Dermis microvascular lymphatic vessel endothelial cell (primary cell): ENCODE measurements at regions not wholly inside any gene's neighbourhood (a gene's known extent, or its start where the extent isn't known, plus 50 kb on each side); places are given as distances from the start of the nearest gene placed in this dataset.

Experiments
- DNase-seq, 2 donors: peaks; one replicate each; pipeline versions ENCODE4 v3.0.0 to v3.0.0-alpha.2; 2010; ENCODE audit warnings: low read depth in 2 of 2

DNA sequence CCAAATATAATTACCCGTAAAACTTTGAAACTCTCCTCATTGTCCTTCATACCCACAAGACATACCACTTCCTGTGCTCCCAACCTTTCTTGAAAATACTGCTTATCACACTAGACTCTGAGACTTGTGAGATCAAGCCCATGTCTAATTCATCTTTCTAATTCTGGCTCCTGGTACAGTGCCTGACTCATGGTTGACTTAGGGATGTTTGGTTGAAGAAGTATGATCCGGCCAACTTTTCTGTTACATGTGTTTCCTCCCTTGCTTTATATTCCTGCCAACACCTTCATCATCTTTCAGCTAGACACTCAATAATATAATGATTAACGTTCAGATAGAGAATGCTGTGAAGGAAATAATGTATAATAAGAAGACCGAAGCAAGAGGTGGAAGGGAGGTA is 58.2 kb downstream of the MEX3B start:
- no peak for DNase-seq

DNA sequence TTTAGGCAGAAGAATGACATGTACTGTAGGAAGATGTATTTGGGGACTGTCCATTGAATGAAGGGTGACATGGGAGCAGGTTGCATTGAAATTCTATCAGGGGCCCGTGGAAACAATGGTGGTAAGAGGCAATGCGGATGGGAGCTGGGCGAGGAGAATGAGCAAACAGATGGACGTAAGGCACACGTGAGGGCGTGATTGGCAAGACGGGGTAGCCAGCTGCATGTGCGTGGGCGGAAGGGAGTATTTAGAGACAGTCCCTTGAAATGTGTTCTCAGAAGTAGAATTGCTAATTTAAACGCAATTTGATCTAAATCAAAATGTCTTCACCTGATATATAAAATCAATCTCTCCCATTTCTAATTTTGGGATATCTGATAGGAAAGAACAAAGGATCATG is 62.3 kb downstream of the MEX3B start:
- no peak for DNase-seq

DNA sequence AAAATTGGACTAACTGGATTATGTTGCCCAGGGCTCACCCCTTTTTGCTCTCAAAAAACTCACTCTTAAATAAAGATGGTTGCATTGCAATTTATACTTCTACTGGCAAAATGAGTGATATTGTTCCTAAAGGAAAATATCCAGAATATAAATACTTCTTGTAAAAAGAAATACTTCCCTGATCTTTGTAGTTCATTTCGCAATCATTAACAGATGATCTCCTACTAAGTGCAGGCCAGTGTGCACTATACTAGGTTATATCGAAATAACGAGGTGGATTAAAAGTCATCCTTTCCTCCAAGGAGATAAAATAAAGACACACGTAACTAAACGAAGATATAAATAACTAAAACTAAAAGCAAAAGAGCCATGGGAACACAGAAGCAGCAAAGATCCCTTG is 63.0 kb downstream of the MEX3B start:
- DNase-seq, result no peak

DNA sequence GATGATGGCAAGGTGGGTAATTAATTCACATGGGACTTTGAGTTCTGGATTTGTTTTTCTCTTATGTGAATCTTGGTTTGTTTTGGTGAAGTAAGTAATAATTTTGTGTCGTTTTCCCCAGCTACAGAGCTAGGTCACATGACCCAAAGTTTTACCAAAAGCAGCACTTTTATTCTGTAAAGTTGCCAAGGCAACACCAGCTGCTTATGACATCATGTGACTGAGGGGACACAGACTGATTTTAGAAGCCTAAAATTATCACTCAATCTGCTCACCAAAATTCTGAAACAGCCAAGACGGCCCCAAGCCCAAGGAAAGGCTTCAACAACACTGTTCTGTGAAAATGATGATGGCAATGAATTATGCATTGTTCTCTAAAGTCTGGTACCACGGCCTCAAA is 63.9 kb downstream of the MEX3B start:
- no peak for DNase-seq

DNA sequence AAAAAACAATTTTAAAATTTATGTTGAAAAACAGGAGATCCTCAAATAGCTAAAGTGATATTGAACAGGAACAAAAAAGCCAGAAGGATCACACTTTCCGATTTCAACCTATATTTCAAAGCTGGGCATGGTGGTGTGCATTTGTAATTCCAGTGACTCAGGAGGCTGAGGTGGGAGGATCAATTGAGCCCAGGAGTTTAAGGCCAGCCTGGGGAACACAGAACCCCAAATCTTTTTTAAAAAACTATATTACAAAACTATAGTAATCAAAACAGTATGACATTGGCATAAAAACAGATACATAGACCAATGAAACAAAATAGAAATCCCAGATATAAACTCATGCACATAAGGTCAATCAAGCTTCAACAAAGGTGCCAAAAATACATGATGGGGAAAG is 68.4 kb downstream of the MEX3B start:
- DNase-seq, result no peak

DNA sequence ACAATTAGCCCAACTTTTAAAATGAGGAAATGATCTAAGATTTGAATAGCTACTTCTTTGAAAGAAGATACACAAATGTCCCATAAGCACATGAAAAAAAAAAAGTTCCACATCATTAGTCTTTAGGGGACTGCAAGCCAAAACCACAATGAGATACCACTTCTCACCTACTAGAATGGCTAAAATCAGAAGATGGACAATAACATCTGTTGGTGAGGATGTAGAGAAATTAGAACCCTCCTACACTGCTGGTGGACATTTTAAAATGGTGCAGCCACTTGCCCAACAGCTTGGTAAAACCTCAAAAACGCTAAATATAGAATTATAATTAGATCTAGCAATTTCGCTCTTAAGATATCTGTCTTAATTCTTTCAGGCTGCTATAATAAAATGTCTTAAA is 77.1 kb downstream of the MEX3B start:
- no peak for DNase-seq

DNA sequence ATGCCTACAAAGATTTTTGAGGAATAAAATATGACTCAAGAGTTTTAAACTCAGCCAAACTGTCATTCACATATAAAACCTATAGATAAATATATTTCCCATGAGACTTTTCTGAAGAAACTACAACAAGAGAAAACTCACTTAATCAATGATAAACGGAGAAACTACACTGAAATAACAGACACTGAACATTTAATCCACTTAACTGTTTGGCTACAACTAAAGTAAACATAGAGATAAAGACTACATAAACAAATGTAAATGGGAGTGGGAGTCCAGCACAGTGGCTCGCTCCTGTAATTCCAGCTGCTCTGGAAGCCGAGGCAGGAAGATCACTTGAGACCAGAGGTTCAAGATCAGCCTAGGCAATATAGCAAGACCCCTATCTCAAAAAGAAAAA is 79.2 kb downstream of the MEX3B start:
- DNase-seq, result no peak

DNA sequence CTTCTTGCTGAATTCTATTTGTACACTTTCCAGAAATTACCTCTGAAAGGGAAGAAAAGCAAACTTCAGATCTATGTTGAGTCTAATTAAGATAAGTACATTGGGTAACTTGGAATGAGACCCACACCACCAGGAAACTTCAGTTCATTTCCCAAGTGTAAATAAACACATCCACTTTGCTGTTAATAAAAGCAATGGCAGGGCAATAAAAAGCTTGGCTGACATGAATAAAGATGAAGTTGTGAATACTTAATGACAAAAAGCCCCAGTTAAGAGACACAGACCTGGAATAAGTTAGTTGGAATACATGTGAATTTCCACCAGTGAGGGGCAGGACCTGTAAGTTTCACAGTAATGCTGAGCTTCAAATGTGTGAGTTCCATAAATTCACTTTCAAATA is 83.3 kb downstream of the MEX3B start:
- DNase-seq, result no peak

DNA sequence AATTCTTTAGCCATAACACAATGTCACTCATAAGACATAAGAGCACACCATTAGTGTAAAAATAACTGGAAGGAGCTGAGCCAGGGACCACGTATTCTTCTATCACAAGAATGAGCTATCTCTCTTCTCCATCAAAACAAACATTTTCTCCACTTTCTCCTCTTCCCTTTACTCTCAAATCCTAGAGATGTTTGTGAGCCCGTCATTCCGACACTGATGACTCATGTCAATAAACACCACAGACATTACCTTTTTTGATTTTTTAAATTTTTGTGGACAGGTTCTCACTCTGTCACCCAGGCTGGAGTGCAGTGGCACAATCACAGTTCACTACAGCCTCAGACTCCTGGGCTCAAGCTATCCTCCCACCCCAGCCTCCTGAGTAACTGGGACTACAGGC is 86.6 kb downstream of the MEX3B start:
- DNase-seq, result no peak

DNA sequence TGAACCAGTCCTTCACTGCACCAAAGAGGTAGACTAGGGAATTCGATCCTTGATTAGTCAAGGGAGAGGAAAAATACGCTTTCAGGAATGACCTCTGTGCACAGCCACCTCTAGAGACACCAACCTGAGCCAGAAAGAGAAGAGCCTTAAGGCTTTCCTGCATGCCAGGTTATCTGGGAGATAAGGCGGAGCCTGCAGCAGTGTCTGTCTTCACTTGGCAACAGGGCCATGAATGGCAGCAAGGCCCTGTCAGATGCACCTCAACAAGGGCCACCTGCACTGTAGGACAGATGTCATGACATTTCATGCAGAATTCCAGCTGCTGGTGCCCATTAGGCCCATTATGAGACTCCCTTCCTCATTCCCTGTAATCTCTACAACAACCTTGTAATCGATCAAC is 88.1 kb downstream of the MEX3B start:
- no peak for DNase-seq

DNA sequence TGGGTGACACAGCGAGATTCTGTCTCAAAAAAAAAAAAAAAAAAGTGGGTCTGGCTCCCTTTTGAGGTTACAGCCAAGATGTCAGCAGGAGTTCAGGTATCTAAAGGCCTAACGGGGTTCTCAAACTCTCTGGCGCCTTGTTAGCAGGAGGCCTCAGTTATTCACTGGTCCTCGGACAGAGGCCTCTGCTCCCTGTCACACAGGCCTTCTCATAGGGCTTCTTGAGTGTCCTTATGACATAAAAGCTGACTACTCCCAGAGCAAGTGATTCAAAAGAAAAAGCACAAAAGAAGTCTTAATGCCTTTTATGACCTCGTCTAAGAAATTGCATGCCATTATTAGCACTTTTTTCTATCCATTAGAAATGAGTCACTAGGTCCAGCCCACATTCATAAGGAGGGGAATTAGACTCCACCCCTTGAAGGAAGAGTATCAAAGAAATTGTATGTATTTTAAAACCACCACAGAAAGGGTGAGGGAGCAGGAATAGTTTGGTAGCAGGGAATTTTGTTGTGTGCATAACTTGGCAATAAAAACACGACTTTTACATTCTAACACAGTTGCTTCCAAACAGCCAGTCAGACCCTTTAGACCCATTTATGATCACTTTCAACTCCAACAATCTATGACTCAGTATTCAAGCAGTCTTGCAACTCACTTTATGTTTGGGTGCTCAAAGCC is 90.3 kb downstream of the MEX3B start:
- no peak for DNase-seq

DNA sequence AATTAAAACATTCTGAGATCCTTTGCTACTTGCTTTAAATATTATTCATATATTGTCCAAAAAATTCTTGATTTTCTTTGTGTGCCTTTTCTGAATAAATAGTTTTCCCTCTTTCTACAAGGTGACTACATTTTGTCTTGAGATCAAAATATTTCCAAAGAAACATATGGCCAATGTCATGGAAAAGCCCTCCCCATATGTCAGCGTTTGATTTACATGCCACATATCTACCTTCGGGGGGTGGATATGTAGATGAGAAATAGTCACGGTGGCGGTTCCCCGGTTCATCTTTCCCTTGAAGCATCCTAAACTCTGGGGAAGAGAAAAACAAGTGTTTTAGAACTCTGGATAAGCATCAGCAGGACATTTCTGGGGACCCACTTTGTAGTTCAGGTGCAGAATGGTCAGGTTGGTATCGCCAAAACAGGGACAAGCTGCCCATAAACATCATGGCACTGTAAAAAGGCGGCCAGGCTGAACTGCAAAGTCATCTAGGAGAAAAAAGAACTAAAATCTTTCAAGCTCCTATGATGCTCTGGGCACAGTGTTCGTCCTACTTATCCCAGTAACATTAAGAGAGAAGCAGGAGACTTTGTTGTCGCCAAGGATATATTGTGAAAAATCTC is 91.5 kb downstream of the MEX3B start:
- DNase-seq, result no peak

DNA sequence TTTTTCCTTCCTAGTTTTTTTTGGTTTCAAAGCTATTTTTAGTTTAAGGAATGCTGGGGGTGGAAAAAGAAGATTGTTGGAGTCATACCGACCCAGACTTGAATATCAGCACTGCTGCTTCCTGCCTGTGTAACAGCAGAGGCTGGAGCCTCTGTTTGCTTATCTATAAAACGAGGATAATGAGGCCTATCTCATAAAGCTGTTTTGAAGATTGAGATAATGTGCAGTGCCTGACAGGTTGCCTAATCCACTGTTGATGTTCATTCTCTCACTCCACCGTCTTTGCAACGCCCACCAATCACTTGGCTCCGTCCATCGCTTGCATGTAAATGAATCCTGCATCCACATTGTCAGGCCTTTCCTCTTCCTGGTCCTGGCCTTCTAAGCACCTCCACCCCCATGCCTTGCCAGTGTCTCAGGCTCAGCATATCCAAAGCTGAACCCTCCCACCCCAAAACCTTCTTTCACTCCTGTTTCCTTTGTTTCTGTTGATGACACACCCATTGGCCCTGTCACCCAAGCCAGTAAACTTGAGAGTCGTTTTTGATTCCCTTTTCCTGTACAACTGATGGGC is 94.9 kb downstream of the MEX3B start:
- no peak for DNase-seq

DNA sequence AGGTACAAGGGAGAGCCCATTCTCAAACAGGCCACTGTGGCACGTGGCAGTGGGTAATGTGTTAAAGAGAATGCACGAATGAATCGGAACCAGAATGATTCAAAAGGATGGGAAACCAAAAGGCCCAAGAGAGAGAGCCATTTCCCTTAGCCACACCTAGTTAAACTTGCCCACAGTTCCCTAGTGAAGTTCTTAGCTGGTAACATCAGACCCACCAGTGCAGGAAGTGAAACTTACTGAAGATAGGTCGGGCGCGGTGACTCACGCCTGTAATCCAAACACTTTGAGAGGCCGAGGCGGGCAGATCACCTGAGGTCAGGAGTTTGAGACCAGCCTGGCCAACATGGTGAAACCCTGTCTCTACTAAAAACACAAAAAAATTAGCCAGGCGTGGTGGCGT is 97.1 kb downstream of the MEX3B start:
- no peak for DNase-seq

DNA sequence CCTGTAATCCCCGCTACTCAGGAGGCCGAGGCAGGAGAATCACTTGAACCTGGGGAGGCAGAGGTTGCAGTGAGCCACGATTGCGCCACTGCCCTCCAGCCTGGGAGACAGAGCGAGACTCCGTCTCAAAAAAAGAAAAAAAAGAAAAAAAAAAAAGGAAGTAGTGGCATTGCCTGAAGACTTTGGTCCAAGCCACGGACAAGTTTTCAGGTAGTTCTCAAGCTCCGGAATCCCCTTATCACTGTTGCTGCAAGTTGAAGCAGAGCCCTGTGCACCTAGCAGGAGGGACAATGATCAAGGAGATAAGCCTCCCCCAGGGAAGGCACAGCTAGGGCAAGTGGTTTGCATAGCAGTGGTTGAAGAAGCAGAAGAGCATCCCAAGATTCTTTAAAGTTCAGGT is 97.6 kb downstream of the MEX3B start:
- DNase-seq, result no peak

DNA sequence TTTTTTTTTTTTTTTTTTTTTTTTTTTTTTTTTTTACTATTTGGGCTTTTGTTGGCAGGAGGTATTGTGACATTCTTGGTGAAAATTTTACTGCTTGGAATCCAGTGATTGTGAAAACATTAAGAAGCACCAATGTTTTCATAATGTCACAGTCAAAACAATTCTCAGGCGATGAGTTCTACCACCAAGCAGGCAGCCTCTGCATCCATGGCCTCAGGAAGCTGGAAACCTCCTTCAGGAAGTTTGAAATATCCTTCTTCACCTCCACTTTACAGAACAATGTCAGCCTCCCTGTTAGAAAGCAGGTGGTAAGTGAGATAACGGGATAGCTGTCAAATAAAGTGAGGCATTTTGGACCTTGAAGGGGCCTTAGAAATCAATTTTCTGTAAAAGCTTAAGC is 98.3 kb downstream of the MEX3B start:
- DNase-seq, result peak in 1 of 2 donors; percentile 21

DNA sequence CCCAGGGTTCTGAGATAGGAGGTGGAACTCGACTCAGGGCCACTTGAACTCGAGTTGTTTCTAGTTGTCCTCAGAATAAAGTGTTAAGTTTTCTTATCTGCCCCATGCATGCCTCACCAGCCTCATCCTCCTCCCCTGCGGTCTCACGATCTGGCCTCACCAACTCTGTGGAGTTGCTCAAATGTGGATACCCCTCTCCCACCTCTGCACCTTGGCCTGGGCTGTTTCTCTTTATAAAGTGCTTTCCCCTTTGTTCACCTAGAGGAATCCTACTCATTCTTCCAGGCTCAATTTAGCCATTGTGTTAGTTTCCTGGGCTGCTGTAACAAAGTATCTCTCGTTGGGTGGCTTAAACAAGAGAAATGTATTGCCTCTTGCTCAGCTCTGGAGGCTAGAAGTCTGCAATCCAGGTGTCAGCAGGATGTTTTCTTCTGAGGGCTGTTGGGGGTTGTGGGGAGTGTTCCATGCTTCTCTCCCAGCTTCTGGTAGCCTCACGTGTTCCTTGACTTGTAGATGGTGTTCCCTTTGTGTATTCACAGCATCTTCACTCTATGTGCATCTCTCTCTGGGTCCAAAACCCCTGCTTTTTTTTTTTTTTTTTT is 100.7 kb downstream of the MEX3B start:
- no peak for DNase-seq

DNA sequence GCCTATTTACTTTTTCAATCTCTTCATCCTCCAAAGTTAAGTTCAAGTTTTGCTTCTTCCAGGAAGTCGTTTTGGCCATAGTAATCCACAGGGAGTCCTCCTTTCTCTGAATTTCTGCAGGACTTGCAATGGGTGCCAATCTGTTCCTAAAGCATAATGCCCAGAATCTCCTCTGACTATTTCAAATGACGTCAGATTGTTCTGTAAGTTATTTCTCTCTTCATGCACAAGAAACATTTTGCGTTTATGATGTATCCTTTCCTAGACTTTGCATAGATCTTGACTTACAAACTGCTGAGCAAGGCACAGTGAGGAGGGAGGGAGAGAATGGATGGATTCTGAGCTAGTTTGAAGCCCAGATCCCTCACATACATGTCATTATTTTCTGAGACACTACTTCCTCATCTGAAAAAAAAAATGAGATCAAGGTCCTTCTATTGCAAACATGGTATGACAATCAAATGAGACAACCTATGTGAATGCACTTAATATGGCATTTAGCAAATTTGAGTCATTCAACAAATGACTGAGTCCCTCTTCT is 103.1 kb downstream of the MEX3B start:
- no peak for DNase-seq

DNA sequence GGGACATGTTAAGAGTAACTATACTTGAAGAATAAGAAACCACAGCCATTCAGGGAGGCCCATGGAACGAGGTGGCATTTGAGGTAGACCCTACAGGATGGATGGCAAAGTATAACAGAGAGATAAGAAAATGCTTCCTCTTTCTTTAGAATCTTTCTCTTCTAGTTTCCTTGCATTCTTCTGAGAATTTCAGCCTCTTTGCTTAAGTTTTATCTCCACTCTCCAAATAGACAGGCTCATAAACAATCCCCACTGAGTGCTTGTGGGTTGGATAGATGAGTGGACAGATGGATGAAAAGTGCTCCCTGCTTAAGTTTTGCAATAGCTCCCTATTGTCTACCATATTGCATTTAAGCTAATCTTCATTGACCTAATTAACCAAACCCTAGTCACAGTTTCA is 103.7 kb downstream of the MEX3B start:
- no peak for DNase-seq

DNA sequence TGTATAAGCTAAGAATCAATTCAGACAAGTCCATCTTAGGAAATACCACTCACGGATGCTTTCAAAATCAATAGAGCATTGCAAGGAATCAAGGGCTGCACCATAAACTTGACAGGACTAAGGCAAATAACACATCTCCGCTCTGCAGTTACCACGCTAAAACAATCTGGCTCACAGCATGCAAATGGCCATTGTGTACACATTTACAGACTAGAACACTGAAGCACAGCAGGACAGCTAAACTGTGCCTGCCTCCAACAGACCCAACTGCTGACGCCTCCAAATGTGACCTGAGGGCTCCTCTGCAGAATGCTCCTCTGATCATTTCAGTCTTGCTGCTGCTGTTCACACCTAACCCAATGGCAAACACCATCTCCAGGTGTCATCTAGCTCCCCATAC is 104.3 kb downstream of the MEX3B start:
- DNase-seq, result no peak

DNA sequence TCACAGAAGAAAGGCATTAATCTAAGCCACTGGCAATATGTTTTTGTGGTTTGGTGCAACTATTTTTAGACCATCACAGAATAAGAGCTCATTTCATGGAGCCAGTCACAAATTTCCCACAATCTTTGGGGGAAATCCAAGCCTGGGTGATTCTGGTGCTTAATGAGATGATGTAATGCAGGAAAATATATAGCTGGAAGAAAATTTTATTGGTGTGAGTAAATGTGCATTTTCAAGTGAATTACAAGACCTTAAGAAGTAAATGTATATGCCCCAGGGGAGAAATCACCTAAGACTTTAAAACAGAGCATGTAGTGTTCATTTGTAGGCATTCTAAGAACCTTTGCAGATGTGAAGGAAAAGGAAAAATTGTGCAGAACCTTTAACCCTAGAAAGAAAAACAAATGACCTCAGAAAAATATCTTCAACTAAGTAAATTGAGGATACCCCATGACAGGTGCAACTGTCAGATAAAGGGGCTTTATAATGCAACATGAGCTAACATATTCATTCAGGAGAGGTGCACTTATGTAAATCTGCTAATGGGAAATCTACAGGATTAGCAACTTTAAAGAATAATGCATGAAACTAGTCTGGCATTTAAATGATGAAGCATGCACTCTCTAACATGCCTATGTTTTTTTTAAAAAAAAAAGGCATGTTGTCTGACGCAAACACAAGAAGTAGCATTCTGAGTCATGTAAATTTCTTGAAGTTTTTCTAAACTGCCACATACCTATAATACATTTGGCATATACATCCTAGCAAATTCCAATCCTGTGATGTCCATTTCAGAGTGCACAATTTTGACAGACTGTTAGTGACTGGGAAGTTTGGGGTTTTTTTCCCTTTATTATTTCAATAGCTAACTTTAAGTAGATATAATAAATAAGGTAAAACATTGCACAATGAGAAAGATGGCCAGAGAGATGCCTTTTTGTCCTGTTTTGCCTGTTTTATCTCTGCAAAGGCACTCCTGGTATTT is 105.1 kb downstream of the MEX3B start:
- no peak for DNase-seq
